GM12891 (cell line): ENCODE measurements at regions not wholly inside any gene's neighbourhood (a gene's known extent, or its start where the extent isn't known, plus 50 kb on each side); places are given as distances from the start of the nearest gene placed in this dataset.

Experiments used
- DNase-seq: peaks from one replicate; pipeline ENCODE4 v3.0.0; 2011; ENCODE audit warnings: low spot score; ENCODE audit not compliant: insufficient read length
- FAIRE-seq: peaks from 2 replicates; lab custom pipeline; 2011; peaks lifted over from hg19 to GRCh38; lab: Jason Lieb, UNC
- PAX5 ChIP-seq: IDR thresholded peaks from 2 replicates; pipeline ENCODE4 v1.6.1; 2011; ENCODE audit warnings: low read length, moderate library complexity, mild to moderate bottlenecking; ENCODE audit not compliant: insufficient read depth, severe bottlenecking
- POLR2A ChIP-seq: IDR thresholded peaks from 2 replicates; pipeline ENCODE4 v1.6.1; 2011; ENCODE audit warnings: low read depth, low read length, control low read depth
- POLR2AphosphoS5 ChIP-seq: IDR thresholded peaks from 2 replicates; pipeline ENCODE4 v1.6.1; 2011; ENCODE audit warnings: low read depth, low read length, control low read depth
- POU2F2 ChIP-seq: IDR thresholded peaks from 2 replicates; pipeline ENCODE4 v1.6.1; 2011; ENCODE audit warnings: low read depth, mild to moderate bottlenecking, control low read depth, low read length, moderate library complexity
- SPI1 ChIP-seq: IDR thresholded peaks from 2 replicates; pipeline ENCODE4 v1.6.1; 2011; ENCODE audit warnings: low read depth, low read length, control low read depth
- TAF1 ChIP-seq: IDR thresholded peaks from 2 replicates; pipeline ENCODE4 v1.6.1; 2011; ENCODE audit warnings: low read depth, low read length, control low read depth

DNA sequence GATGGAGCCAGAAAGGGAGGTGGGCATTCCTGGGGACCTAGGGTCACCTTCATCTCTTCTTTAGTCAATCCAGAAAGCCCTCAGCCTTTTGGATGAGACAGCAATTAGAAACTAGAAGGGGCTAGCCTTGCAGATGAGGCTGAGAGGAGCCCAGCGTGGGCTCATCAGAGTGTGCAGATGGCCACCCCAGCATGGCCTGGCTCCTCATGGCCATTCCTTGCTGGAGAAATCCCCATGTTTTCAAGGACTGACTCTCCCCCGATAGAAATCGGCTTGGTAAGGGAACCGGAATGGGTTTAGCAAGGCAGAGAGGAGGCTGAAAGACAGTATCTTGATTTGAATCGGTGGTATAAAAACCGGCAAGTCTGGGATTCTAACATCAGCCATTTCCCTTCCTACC lies 274.6 kb downstream of the BUD13 start:
- TF ChIP-seq POU2F2 (no peak), POLR2A (no peak), SPI1 (no peak), PAX5 (no peak), POLR2AphosphoS5 (no peak), TAF1 (no peak)
- DNase-seq (no peak), FAIRE-seq (no peak)

- no peak for DNase-seq
- no peak for FAIRE-seq
- no peak for TF ChIP-seq SPI1
- TF ChIP-seq POLR2AphosphoS5, result no peak
- no peak for TF ChIP-seq PAX5
- TF ChIP-seq TAF1, result no peak
- no peak for TF ChIP-seq POLR2A
- TF ChIP-seq POU2F2, result no peak
These were observed 280.2 kb downstream of the BUD13 start for GRCh38 chr11:116492600-116492999.

GRCh38 chr11:116488836-116489389 lies 283.9 kb downstream of the BUD13 start:
- DNase-seq, result no peak
- TF ChIP-seq POLR2AphosphoS5, result no peak
- no peak for TF ChIP-seq SPI1
- TF ChIP-seq POU2F2, result no peak
- TF ChIP-seq TAF1, result no peak
- TF ChIP-seq PAX5, result no peak
- TF ChIP-seq POLR2A, result no peak
- FAIRE-seq, result no peak

GRCh38 chr11:116485425-116485824 lies 287.4 kb downstream of the BUD13 start:
- TF ChIP-seq SPI1, result no peak
- TF ChIP-seq POLR2AphosphoS5, result no peak
- TF ChIP-seq POLR2A, result no peak
- no peak for TF ChIP-seq POU2F2
- no peak for TF ChIP-seq PAX5
- no peak for FAIRE-seq
- DNase-seq, result no peak

DNA sequence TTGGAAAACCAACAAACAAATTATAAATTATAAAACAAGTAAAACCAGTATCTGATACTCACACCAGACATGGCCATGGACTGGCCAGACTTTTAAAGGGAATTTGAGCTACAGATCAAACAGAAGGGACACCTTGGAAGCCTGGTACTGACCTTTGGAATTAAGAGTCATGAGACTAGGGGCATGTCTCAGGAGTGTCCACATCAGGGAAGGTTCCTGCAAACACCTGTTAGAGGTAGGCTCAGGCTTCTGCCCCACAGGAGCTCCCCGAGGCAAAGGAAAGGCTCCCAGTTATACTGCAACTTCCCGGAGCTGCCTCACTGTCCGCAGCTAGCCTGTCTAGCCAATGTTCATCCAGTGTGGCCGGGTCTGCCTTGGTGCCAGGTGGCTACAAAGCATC lies 290.1 kb downstream of the BUD13 start:
- FAIRE-seq, result no peak
- no peak for DNase-seq
- no peak for TF ChIP-seq PAX5
- TF ChIP-seq TAF1, result no peak
- TF ChIP-seq SPI1, result no peak
- TF ChIP-seq POU2F2, result no peak
- TF ChIP-seq POLR2AphosphoS5, result no peak
- no peak for TF ChIP-seq POLR2A

GRCh38 chr11:116481126-116481675 lies 291.6 kb downstream of the BUD13 start:
- no peak for FAIRE-seq
- DNase-seq, result no peak
- no peak for TF ChIP-seq PAX5
- TF ChIP-seq SPI1, result no peak
- no peak for TF ChIP-seq TAF1
- no peak for TF ChIP-seq POLR2AphosphoS5
- no peak for TF ChIP-seq POLR2A
- no peak for TF ChIP-seq POU2F2

- FAIRE-seq (no peak), DNase-seq (no peak)
- TF ChIP-seq POU2F2, result no peak
- TF ChIP-seq POLR2AphosphoS5, result no peak
- TF ChIP-seq POLR2A, result no peak
- TF ChIP-seq PAX5, result no peak
- TF ChIP-seq TAF1, result no peak
- no peak for TF ChIP-seq SPI1
These were observed 293.8 kb downstream of the BUD13 start for GRCh38 chr11:116478669-116479668.

GRCh38 chr11:116478205-116478604 lies 294.6 kb downstream of the BUD13 start:
- no peak for DNase-seq
- no peak for FAIRE-seq
- TF ChIP-seq POU2F2 (no peak), POLR2A (no peak), POLR2AphosphoS5 (no peak), PAX5 (no peak), SPI1 (no peak), TAF1 (no peak)

DNA sequence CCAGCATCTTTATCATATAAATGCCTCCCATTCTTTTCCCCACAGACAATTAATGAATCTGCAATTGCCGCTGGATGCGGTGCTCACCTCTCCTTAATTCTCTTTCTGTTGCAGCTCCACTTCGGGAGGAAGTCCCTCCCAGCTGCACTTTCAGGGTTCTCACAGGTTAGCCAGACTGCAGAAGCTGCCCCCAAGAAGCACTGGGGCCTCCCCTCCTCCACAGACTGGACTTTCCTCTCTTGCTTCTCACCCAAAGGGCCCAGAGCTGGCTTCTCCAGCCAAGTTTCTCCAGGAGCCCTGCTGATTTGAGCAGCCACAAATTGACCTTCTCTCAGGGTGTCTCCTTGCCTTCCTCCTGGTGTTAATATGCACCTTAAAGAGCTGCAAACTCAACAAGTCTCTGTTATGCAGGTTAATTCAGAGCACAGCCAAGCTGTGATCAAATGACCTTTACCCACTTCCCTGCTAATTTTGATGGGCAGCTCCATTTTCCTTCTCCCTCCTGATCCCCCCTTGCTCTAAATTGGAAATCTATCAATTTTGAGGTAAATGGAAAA lies 298.9 kb downstream of the BUD13 start:
- no peak for FAIRE-seq
- TF ChIP-seq POLR2AphosphoS5, result no peak
- TF ChIP-seq PAX5, result no peak
- no peak for TF ChIP-seq POU2F2
- TF ChIP-seq POLR2A, result no peak
- TF ChIP-seq SPI1, result no peak
- TF ChIP-seq TAF1, result no peak
- DNase-seq, result no peak

- DNase-seq (no peak), FAIRE-seq (no peak)
- TF ChIP-seq POU2F2, result no peak
- TF ChIP-seq POLR2AphosphoS5, result no peak
- no peak for TF ChIP-seq TAF1
- no peak for TF ChIP-seq SPI1
- TF ChIP-seq POLR2A, result no peak
- TF ChIP-seq PAX5, result no peak
These were observed 299.5 kb downstream of the BUD13 start for GRCh38 chr11:116473206-116473769.
